IMR-90 (cell line): ENCODE measurements at regions not wholly inside any gene's neighbourhood (a gene's known extent, or its start where the extent isn't known, plus 50 kb on each side); places are given as distances from the start of the nearest gene placed in this dataset.
"Not testable (repeated sequence)": the region's sequence is repeated elsewhere in the genome, so short reads cannot be mapped to it uniquely, and the experiment has no call there.

Source experiments
- ATAC-seq: fragments of 200-7000 bp; cut with Tn5 transposase; 2 replicates; pipeline ENCODE4 v1.9.1; 2020; ENCODE audit warnings: low read depth, mild to moderate bottlenecking, moderate library complexity
- BruUV-seq: library from RNA; stranded (reverse); fragments of 400-500 nt; replicated peaks from 2 replicates; lab custom pipeline; 2021; lab: Mats Ljungman, UMichigan
- CTCF ChIA-PET: fragments of 300-600 bp; formaldehyde crosslinking; extraction: SDS; loops from one replicate; lab custom pipeline; 2021; ENCODE audit warnings: antibody characterized with exemption; lab: Yijun Ruan, JAX
- POLR2A ChIA-PET: fragments of 300-600 bp; sonication (Branson Sonifier 250); formaldehyde crosslinking; loops from one replicate; lab custom pipeline; 2022; ENCODE audit warnings: antibody characterized with exemption; ENCODE audit not compliant: unreplicated experiment; lab: Charles Lee
- DNase-seq: peaks from one replicate; pipeline ENCODE4 v3.0.0; 2013
- H2AFZ ChIP-seq: replicated peaks from 2 replicates; pipeline ENCODE3; 2013; ENCODE audit warnings: low read length, mild to moderate bottlenecking; ENCODE audit not compliant: poor library complexity
- H2AK5ac ChIP-seq: 2 replicates; pipeline ENCODE4 v1.6.1; 2013; ENCODE audit warnings: low read depth, low read length, inconsistent platforms
- H2AK9ac ChIP-seq: replicated peaks from 2 replicates; pipeline ENCODE3; 2013; ENCODE audit warnings: mild to moderate bottlenecking, low read depth, low read length, moderate library complexity; ENCODE audit not compliant: poor library complexity
- H2BK120ac ChIP-seq: 2 replicates; pipeline ENCODE4 v1.6.1; 2013; ENCODE audit warnings: low read depth, low read length, inconsistent platforms
- H2BK15ac ChIP-seq: 3 replicates; pipeline ENCODE4 v1.6.1; 2013; ENCODE audit warnings: low read depth, low read length, inconsistent platforms
- H2BK20ac ChIP-seq: 2 replicates; pipeline ENCODE4 v1.6.1; 2013; ENCODE audit warnings: low read depth, mild to moderate bottlenecking, inconsistent platforms, low read length, moderate library complexity
- H2BK5ac ChIP-seq: 2 replicates; pipeline ENCODE4 v1.6.1; 2013; ENCODE audit warnings: mild to moderate bottlenecking, low read depth, low read length, inconsistent platforms; ENCODE audit not compliant: poor library complexity, severe bottlenecking
- H3K14ac ChIP-seq: replicated peaks from 2 replicates; pipeline ENCODE4 v1.6.1; 2013; ENCODE audit warnings: low read depth, low read length, inconsistent platforms
- H3K18ac ChIP-seq: 2 replicates; pipeline ENCODE4 v1.6.1; 2013; ENCODE audit warnings: low read depth, low read length, control low read depth
- H3K23ac ChIP-seq: 2 replicates; pipeline ENCODE4 v1.6.1; 2013; ENCODE audit warnings: low read depth, low read length, inconsistent platforms
- H3K27ac ChIP-seq: 2 replicates; pipeline ENCODE4 v1.5.1; 2013; ENCODE audit warnings: mild to moderate bottlenecking, control low read depth, low read length; ENCODE audit not compliant: insufficient read depth
- H3K27me3 ChIP-seq: 2 replicates; pipeline ENCODE4 v1.6.1; 2013; ENCODE audit warnings: low read length; ENCODE audit not compliant: control insufficient read depth, insufficient read depth
- H3K36me3 ChIP-seq: 2 replicates; pipeline ENCODE4 v1.6.1; 2013; ENCODE audit warnings: low read length, mixed read lengths; ENCODE audit not compliant: control insufficient read depth, insufficient read depth
- H3K4ac ChIP-seq: 2 replicates; pipeline ENCODE4 v1.6.1; 2013; ENCODE audit warnings: low read depth, low read length, inconsistent platforms
- H3K4me1 ChIP-seq: 2 replicates; pipeline ENCODE4 v1.6.1; 2013; ENCODE audit warnings: low read length, mixed read lengths; ENCODE audit not compliant: control insufficient read depth, insufficient read depth
- H3K4me2 ChIP-seq: 2 replicates; pipeline ENCODE4 v1.6.1; 2013; ENCODE audit warnings: low read depth, mild to moderate bottlenecking, control low read depth, low read length, moderate library complexity
- H3K4me3 ChIP-seq: 2 replicates; pipeline ENCODE4 v1.5.1; 2013; ENCODE audit warnings: low read depth, mild to moderate bottlenecking, control low read depth, low read length, moderate library complexity; ENCODE audit not compliant: insufficient read depth
- H3K56ac ChIP-seq: 2 replicates; pipeline ENCODE4 v1.6.1; 2013; ENCODE audit warnings: low read length, inconsistent platforms; ENCODE audit not compliant: insufficient read depth; ENCODE audit errors: extremely low read depth
- H3K79me1 ChIP-seq, 2 experiments: 2 replicates each; pipeline ENCODE4 v1.6.1; 2013; ENCODE audit warnings: low read length in 2 of 2, inconsistent platforms in 1 of 2, low read depth in 1 of 2
- H3K9ac ChIP-seq: 2 replicates; pipeline ENCODE4 v1.6.1; 2013; ENCODE audit warnings: low read depth, low read length, control low read depth
- H3K9me1 ChIP-seq: 2 replicates; pipeline ENCODE4 v1.6.1; 2013; ENCODE audit warnings: low read length, inconsistent platforms; ENCODE audit not compliant: insufficient read depth
- H3K9me3 ChIP-seq: 2 replicates; pipeline ENCODE4 v1.6.1; 2013; ENCODE audit warnings: low read length; ENCODE audit not compliant: control insufficient read depth, insufficient read depth
- H4K20me1 ChIP-seq: 2 replicates; pipeline ENCODE4 v1.6.1; 2013; ENCODE audit warnings: low read length, inconsistent platforms; ENCODE audit not compliant: insufficient read depth
- H4K5ac ChIP-seq: 2 replicates; pipeline ENCODE4 v1.6.1; 2013; ENCODE audit warnings: mild to moderate bottlenecking, low read depth, low read length, control low read depth
- H4K8ac ChIP-seq, 2 experiments: 2 replicates each; pipeline ENCODE4 v1.6.1; 2013; ENCODE audit warnings: low read depth in 2 of 2, low read length in 2 of 2, control low read depth in 1 of 2, inconsistent platforms in 1 of 2
- H4K91ac ChIP-seq: 2 replicates; pipeline ENCODE4 v1.6.1; 2013; ENCODE audit warnings: low read depth, low read length, inconsistent platforms; ENCODE audit not compliant: insufficient read depth
- WGBS, 2 experiments: methylation state at CpG; one replicate each; pipeline versions ENCODE4 v1.1.5 to v1.1.7; 2013; ENCODE audit warnings: missing lambda C conversion rate in 2 of 2; ENCODE audit not compliant: insufficient read length in 1 of 2; ENCODE audit errors: extremely low coverage in 2 of 2; 5-methylcytosine and 5-hydroxymethylcytosine counted together
- dilution Hi-C: fragments of 300-500 bp; cut with HindIII; formaldehyde crosslinking; loops from one replicate; pipeline ENCODE4 v1.14.3; 2018; ENCODE audit warnings: low sequenced_read_pairs; ENCODE audit not compliant: unreplicated experiment
- in situ Hi-C: fragments of 300-500 bp; cut with MboI; formaldehyde crosslinking; loops from 3 replicates; pipeline ENCODE4 v1.14.3; 2019; ENCODE audit warnings: low sequenced_read_pairs, inconsistent platforms, mixed read lengths
- intact Hi-C: fragments of 100-400 bp; cut with micrococcal nuclease; formaldehyde crosslinking; loops from 2 replicates; pipeline ENCODE4 v1.10.0; 2022

- H3K9ac ChIP-seq, in situ Hi-C loops, ATAC-seq, POLR2A ChIA-PET, H3K14ac ChIP-seq, H4K5ac ChIP-seq, BruUV-seq, H2AK5ac ChIP-seq, H4K20me1 ChIP-seq, H2BK15ac ChIP-seq, H4K8ac ChIP-seq, H3K4me2 ChIP-seq, H3K18ac ChIP-seq, dilution Hi-C loops, H3K9me3 ChIP-seq, H3K9me1 ChIP-seq, H3K27ac ChIP-seq, CTCF ChIA-PET, H4K91ac ChIP-seq, H3K27me3 ChIP-seq, H2AFZ ChIP-seq, H3K79me1 ChIP-seq, H3K4me3 ChIP-seq, H3K23ac ChIP-seq, H2AK9ac ChIP-seq, DNase-seq, H2BK20ac ChIP-seq, H2BK5ac ChIP-seq, intact Hi-C loops, H2BK120ac ChIP-seq, H3K56ac ChIP-seq, H3K4ac ChIP-seq, H3K4me1 ChIP-seq, H3K36me3 ChIP-seq: not testable (repeated sequence)
- no CpG with 5 or more reads among the region's 4 CpGs for WGBS, 2 experiments
Measured at GRCh38 chr14:106477600-106477999, 951.2 kb downstream of the TMEM121 start.

GRCh38 chr14:106480287-106480686 lies 953.9 kb downstream of the TMEM121 start:
- H3K36me3 ChIP-seq, H3K27ac ChIP-seq, H4K20me1 ChIP-seq, H2AK5ac ChIP-seq, H3K4me2 ChIP-seq, H3K27me3 ChIP-seq, H4K91ac ChIP-seq, H3K14ac ChIP-seq, H2BK20ac ChIP-seq, H3K4ac ChIP-seq, H3K4me1 ChIP-seq, ATAC-seq, H3K56ac ChIP-seq, POLR2A ChIA-PET, DNase-seq, H3K9ac ChIP-seq, H3K4me3 ChIP-seq, H3K79me1 ChIP-seq, H2AK9ac ChIP-seq, H4K5ac ChIP-seq, H2BK15ac ChIP-seq, CTCF ChIA-PET, H2AFZ ChIP-seq, H3K18ac ChIP-seq, H3K9me1 ChIP-seq, dilution Hi-C loops, BruUV-seq, intact Hi-C loops, H3K23ac ChIP-seq, H2BK120ac ChIP-seq, H3K9me3 ChIP-seq, in situ Hi-C loops, H2BK5ac ChIP-seq, H4K8ac ChIP-seq: not testable (repeated sequence)
- no CpG with 5 or more reads among the region's 34 CpGs for WGBS, 2 experiments
